ENCODE measurements at regions not wholly inside any gene's neighbourhood (a gene's known extent, or its start where the extent isn't known, plus 50 kb on each side); places are given as distances from the start of the nearest gene placed in this dataset.

GRCh38 chrX:125420809-125421208 lies 101.1 kb downstream of the TEX13C start:
- no peak for TF ChIP-seq CTCF (IDR thresholded peaks at IDR 0.05)
- TF ChIP-seq EZH2 (IDR thresholded peaks at IDR 0.05) = no peak
- no peak for TF ChIP-seq EZH2phosphoT487 (IDR thresholded peaks at IDR 0.05)

Data from neural progenitor cell (in vitro differentiated cells).